Esophagus muscularis mucosa (tissue), 4 donors: ENCODE measurements at regions not wholly inside any gene's neighbourhood (a gene's known extent, or its start where the extent isn't known, plus 50 kb on each side); places are given as distances from the start of the nearest gene placed in this dataset.

Experiments used
- DNase-seq: peaks from one replicate; pipeline ENCODE4 v3.0.0-alpha.2; 2017; ENCODE audit errors: extremely low spot score
- H3K27ac ChIP-seq, 4 donors: fragments of 200-600 bp; sonication (generic); replicated peaks in 1 of 4; 1 replicate in 3 of 4; 2 replicates in 1 of 4; pipeline ENCODE4 v1.5.1; 2016 to 2019; ENCODE audit warnings: mild to moderate bottlenecking in 1 of 4
- H3K27me3 ChIP-seq, 4 donors: fragments of 200-600 bp; sonication (generic); one replicate each; pipeline versions ENCODE4 v1.5.1 to v1.6.0; 2016 to 2019
- H3K36me3 ChIP-seq, 4 donors: fragments of 200-600 bp; sonication (generic); one replicate each; pipeline ENCODE4 v1.5.1; 2016 to 2019
- H3K4me1 ChIP-seq, 4 donors: fragments of 200-600 bp; sonication (generic); one replicate each; pipeline ENCODE4 v1.5.1; 2016 to 2019
- H3K4me3 ChIP-seq, 4 donors: fragments of 200-600 bp; sonication (generic); 1 replicate in 2 of 4; 2 replicates in 2 of 4; pipeline ENCODE4 v1.5.1; 2016 to 2019; ENCODE audit warnings: mild to moderate bottlenecking in 4 of 4, moderate library complexity in 1 of 4
- H3K9me3 ChIP-seq, 4 donors: fragments of 200-600 bp; sonication (generic); 1 replicate in 3 of 4; 2 replicates in 1 of 4; pipeline ENCODE4 v1.5.1; 2016 to 2019
- EP300 ChIP-seq: sonication (generic); formaldehyde crosslinking; IDR thresholded peaks from one replicate; pipeline ENCODE4 v1.6.1; 2017; ENCODE audit warnings: antibody characterized with exemption
- POLR2A ChIP-seq: fragments of 450-650 bp; IDR thresholded peaks from one replicate; pipeline ENCODE4 v1.6.1; 2017; ENCODE audit warnings: antibody characterized with exemption, moderate library complexity, mild to moderate bottlenecking, low read depth
- POLR2AphosphoS5 ChIP-seq, 2 donors: sonication (generic); formaldehyde crosslinking; IDR thresholded peaks; one replicate each; pipeline ENCODE4 v1.6.1; 2017; ENCODE audit warnings: antibody characterized with exemption in 2 of 2
- WGBS: methylation state at CpG from one replicate; pipeline ENCODE4 v1.1.5; 2018; 5-methylcytosine and 5-hydroxymethylcytosine counted together
- intact Hi-C: fragments of 100-400 bp; cut with DNase I; formaldehyde crosslinking; loops from one replicate; pipeline ENCODE4 v1.15.1; 2023
- TF ChIP-seq, protein P1 (sequence below), 3 experiments: fragments of 200-600 bp in 2 of 3; fragments of 450-650 bp in 1 of 3; sonication (generic) in 2 of 3; IDR thresholded peaks; one replicate each; pipeline ENCODE4 v1.5.1; 2017 to 2019; ENCODE audit warnings: antibody characterized with exemption in 3 of 3, mild to moderate bottlenecking in 2 of 3, moderate library complexity in 1 of 3

- no peak for DNase-seq
- Histone ChIP-seq H3K36me3 (no peaks in the 10 kb centered on the region), H3K9me3 (no peaks in the 10 kb centered on the region), H3K27me3 (no peaks in the 10 kb centered on the region), H3K4me3 (no peak overlapping the region), H3K27ac (no peak overlapping the region), H3K4me1 (peaks cover 0 to 11% (median 0%) of the 10 kb centered on the region in 4 donors)
- TF ChIP-seq, protein P1, sequence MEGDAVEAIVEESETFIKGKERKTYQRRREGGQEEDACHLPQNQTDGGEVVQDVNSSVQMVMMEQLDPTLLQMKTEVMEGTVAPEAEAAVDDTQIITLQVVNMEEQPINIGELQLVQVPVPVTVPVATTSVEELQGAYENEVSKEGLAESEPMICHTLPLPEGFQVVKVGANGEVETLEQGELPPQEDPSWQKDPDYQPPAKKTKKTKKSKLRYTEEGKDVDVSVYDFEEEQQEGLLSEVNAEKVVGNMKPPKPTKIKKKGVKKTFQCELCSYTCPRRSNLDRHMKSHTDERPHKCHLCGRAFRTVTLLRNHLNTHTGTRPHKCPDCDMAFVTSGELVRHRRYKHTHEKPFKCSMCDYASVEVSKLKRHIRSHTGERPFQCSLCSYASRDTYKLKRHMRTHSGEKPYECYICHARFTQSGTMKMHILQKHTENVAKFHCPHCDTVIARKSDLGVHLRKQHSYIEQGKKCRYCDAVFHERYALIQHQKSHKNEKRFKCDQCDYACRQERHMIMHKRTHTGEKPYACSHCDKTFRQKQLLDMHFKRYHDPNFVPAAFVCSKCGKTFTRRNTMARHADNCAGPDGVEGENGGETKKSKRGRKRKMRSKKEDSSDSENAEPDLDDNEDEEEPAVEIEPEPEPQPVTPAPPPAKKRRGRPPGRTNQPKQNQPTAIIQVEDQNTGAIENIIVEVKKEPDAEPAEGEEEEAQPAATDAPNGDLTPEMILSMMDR (IDR thresholded peaks at IDR 0.05): no peak
- TF ChIP-seq EP300 (no peak), POLR2A (no peak), POLR2AphosphoS5 (IDR thresholded peaks at IDR 0.05) (no peak)
- intact Hi-C loops: no loop called here
Observed at GRCh38 chr5:92849756-92850155, 731.3 kb downstream of the NR2F1-AS1 start.

- DNase-seq: no peak
- TF ChIP-seq, protein P1 (IDR thresholded peaks at IDR 0.05): no peak
- no peak for TF ChIP-seq EP300
- TF ChIP-seq POLR2A: no peak
- no peak for TF ChIP-seq POLR2AphosphoS5 (IDR thresholded peaks at IDR 0.05)
- Histone ChIP-seq H3K27me3 (no peaks in the 10 kb centered on the region), H3K4me1 (no peaks in the 10 kb centered on the region), H3K4me3 (no peak overlapping the region), H3K36me3 (no peaks in the 10 kb centered on the region), H3K27ac (no peak overlapping the region), H3K9me3 (no peaks in the 10 kb centered on the region)
- intact Hi-C loops: no loop called here
- WGBS: 89% methylated on average over 5 of the region's 5 CpGs
Observed at GRCh38 chr5:92841604-92842155, 739.3 kb downstream of the NR2F1-AS1 start.

DNA sequence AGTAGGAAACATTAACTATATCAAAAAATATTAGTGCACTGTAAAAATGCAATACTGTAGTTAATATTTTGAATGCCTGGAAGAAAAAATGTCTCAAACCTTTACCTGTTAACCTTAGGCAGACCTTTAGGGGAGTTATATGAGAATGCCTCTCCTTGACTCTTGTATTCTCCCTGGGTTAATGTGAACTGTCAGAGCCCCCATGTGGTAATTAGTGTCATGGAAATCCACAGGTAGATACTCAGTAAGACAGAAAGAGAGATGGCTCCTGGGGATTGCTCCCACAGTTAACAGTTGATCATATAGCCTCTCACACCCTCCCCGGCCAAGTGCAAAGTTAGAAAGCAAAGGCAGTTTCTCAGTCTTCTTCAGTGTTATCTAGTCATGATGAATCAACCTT lies 742.8 kb downstream of the NR2F1-AS1 start:
- no peak overlapping the region for H3K4me3 ChIP-seq
- DNase-seq: no peak
- no peak for TF ChIP-seq POLR2AphosphoS5 (IDR thresholded peaks at IDR 0.05)
- TF ChIP-seq, protein P1 (IDR thresholded peaks at IDR 0.05): no peak
- no peak for TF ChIP-seq POLR2A
- no peaks in the 10 kb centered on the region for H3K9me3 ChIP-seq
- H3K36me3 ChIP-seq: no peaks in the 10 kb centered on the region
- no peak overlapping the region for H3K27ac ChIP-seq
- intact Hi-C loops: no loop called here
- no peaks in the 10 kb centered on the region for H3K27me3 ChIP-seq
- peaks cover 0 to 4% (median 0%) of the 10 kb centered on the region in 4 donors for H3K4me1 ChIP-seq
- WGBS: 82% methylated on average over 1 of the region's 1 CpG

- Histone ChIP-seq H3K27ac (no peak overlapping the region), H3K4me1 (peaks cover 0 to 4% (median 0%) of the 10 kb centered on the region in 4 donors), H3K27me3 (no peaks in the 10 kb centered on the region), H3K9me3 (no peaks in the 10 kb centered on the region), H3K36me3 (no peaks in the 10 kb centered on the region), H3K4me3 (no peak overlapping the region)
- intact Hi-C loops: no loop called here
- 78% methylated on average over 3 of the region's 3 CpGs for WGBS
- DNase-seq: no peak
- TF ChIP-seq, protein P1 (IDR thresholded peaks at IDR 0.05): no peak
- TF ChIP-seq POLR2AphosphoS5 (IDR thresholded peaks at IDR 0.05) (no peak), EP300 (no peak), POLR2A (no peak)
Observed at GRCh38 chr5:92836855-92837755, 743.9 kb downstream of the NR2F1-AS1 start.
